Neural progenitor cell (in vitro differentiated cells): ENCODE measurements at regions not wholly inside any gene's neighbourhood (a gene's known extent, or its start where the extent isn't known, plus 50 kb on each side); places are given as distances from the start of the nearest gene placed in this dataset.
"Not testable (repeated sequence)": the region's sequence is repeated elsewhere in the genome, so short reads cannot be mapped to it uniquely, and the experiment has no call there.

Experiments
- EZH2 ChIP-seq: fragments of 200-600 bp; sonication (generic); IDR thresholded peaks from 2 replicates; pipeline ENCODE4 v1.6.1; 2017; ENCODE audit warnings: antibody characterized with exemption, mild to moderate bottlenecking, moderate library complexity
- EZH2phosphoT487 ChIP-seq: fragments of 200-600 bp; sonication (generic); IDR thresholded peaks from 2 replicates; pipeline ENCODE4 v1.6.1; 2017; ENCODE audit warnings: antibody characterized with exemption
- TF ChIP-seq, protein P1 (sequence below): fragments of 200-600 bp; sonication (generic); IDR thresholded peaks from 2 replicates; pipeline ENCODE4 v1.5.1; 2017; ENCODE audit warnings: antibody characterized with exemption, mild to moderate bottlenecking

DNA sequence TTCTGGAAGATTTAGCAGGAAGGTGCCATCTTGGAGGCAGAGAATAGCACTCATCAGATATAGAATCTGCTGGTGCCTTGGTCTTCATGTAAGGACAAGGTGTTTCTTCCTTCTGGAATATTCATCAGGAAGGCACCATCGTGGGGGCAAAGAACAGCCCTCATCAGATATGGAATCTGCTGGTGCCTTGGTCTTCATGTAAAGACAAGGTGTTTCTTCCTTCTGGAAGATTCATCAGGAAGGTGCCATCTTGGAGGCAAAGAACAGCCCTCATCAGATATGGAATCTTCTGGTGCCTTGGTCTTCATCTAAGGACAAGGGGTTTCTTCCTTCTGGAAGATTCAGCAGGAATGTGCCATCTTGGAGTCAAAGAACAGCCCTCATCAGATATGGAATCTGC is 4500.5 kb upstream of the OR11H1 start:
- TF ChIP-seq, protein P1, sequence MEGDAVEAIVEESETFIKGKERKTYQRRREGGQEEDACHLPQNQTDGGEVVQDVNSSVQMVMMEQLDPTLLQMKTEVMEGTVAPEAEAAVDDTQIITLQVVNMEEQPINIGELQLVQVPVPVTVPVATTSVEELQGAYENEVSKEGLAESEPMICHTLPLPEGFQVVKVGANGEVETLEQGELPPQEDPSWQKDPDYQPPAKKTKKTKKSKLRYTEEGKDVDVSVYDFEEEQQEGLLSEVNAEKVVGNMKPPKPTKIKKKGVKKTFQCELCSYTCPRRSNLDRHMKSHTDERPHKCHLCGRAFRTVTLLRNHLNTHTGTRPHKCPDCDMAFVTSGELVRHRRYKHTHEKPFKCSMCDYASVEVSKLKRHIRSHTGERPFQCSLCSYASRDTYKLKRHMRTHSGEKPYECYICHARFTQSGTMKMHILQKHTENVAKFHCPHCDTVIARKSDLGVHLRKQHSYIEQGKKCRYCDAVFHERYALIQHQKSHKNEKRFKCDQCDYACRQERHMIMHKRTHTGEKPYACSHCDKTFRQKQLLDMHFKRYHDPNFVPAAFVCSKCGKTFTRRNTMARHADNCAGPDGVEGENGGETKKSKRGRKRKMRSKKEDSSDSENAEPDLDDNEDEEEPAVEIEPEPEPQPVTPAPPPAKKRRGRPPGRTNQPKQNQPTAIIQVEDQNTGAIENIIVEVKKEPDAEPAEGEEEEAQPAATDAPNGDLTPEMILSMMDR = not testable (repeated sequence)
- TF ChIP-seq EZH2, EZH2phosphoT487: not testable (repeated sequence)
